ENCODE measurements at regions not wholly inside any gene's neighbourhood (a gene's known extent, or its start where the extent isn't known, plus 50 kb on each side); places are given as distances from the start of the nearest gene placed in this dataset.

DNA sequence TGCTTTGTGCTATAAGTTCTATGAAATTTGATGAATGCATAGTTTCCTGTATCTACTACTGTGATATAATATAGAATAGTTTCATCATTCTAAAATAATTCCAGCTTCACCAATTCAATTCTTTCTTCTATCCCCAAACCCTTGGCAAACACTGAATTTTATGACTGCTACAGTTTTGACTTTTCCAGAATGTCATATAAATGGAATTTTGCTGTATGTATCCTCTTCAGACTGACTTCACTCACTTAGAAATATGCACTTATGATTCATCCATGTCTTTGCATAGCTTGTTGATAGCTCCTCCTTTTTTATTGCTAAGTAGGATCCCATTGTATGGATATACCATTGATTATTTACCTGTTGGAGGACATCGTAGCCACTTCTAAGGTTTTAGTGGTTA, 89.1 kb upstream of the HS3ST3A1 start:
- TF ChIP-seq, protein P1, sequence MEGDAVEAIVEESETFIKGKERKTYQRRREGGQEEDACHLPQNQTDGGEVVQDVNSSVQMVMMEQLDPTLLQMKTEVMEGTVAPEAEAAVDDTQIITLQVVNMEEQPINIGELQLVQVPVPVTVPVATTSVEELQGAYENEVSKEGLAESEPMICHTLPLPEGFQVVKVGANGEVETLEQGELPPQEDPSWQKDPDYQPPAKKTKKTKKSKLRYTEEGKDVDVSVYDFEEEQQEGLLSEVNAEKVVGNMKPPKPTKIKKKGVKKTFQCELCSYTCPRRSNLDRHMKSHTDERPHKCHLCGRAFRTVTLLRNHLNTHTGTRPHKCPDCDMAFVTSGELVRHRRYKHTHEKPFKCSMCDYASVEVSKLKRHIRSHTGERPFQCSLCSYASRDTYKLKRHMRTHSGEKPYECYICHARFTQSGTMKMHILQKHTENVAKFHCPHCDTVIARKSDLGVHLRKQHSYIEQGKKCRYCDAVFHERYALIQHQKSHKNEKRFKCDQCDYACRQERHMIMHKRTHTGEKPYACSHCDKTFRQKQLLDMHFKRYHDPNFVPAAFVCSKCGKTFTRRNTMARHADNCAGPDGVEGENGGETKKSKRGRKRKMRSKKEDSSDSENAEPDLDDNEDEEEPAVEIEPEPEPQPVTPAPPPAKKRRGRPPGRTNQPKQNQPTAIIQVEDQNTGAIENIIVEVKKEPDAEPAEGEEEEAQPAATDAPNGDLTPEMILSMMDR (IDR thresholded peaks at IDR 0.05; ENCODE audit: low read length), result no peak
- TF ChIP-seq EZH2 (optimal IDR thresholded peaks at IDR 0.05; ENCODE audit: low read depth, low read length), result no peak
- TF ChIP-seq EZH2phosphoT487 (IDR thresholded peaks at IDR 0.05; ENCODE audit: low read length), result no peak
